ENCODE measurements at regions not wholly inside any gene's neighbourhood (a gene's known extent, or its start where the extent isn't known, plus 50 kb on each side); places are given as distances from the start of the nearest gene placed in this dataset.

DNA sequence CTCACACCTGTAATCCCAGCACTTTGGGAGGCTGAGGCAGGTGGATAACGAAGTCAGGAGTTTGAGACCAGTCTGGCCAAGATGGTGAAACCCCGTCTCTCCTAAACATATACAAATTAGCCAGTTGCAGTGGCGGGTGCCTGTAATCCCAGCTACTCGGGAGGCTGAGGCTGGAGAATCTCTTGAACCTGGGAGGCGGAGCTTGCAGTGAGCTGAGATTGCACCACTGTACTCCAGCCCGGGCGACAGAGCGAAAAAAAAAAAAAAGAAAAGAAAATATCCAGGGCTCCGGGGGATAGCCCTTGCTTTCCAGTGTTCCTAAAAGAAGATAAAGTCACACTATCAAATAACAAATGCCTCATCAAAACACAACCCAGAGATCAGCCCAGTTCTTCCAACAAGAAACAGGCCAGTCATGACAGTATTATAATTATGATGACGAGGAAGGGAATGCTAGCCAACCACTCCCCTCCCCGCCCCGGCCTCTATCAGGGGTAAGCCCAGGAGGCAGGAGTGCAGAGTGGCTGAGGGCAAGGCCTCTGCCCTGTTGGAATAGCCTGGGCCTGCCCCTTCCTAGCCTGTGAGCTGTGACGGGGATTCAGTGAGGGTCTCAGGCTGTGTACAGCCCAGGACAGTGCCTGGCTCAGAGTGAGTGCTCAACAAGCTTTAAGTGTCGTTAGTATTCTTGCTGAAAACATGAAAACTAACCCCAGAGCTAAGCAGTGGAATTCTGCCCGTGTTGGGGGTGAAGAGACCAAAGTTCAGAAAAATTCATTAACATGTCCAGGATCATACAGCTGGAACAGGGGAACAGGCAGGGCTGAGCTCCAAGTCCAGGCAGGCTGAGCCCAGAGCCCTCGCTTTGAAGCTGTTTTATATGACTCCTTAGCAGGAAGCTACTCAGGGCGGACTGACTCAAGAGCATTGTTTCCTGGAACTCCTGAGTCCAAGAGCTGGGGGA is 54.3 kb downstream of the FAM241B start:
- no peak for DNase-seq

DNA sequence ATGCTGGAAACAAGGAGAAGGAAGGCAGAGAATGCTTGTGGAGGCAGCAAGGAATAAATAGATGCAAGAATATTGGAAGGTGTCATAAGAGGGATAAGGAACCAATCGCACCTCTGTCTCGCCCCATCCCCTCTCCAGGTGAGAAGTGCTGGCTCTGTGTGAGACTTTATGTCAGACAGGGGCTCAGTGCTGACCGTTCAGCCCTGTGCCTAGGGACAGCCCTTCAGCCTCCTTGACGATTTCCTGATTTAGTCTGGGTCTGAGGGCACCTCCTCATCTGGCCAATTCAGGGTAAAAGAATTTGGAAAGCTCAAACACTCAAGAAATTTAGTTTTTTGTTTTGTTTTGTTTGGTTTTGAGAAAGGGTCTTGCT is 54.9 kb downstream of the FAM241B start:
- no peak for DNase-seq

DNA sequence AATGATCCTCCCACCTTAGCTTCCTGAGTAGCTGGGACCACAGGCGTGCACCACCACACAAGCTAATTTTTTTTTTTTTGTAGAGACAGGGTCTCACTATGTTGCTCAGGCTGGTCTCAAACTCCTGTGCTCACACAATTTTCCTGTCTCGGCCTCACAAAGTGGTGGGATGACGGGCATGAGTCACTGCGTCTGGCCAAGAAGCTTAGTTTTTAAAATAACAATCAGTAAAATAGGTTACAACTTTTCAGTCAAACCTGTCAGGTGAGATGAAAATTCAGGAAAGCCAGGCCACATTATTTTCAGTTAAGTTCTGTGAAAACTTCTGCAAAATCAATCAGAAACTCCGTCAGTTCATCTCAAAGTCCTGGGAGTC is 55.4 kb downstream of the FAM241B start:
- DNase-seq = no peak

DNA sequence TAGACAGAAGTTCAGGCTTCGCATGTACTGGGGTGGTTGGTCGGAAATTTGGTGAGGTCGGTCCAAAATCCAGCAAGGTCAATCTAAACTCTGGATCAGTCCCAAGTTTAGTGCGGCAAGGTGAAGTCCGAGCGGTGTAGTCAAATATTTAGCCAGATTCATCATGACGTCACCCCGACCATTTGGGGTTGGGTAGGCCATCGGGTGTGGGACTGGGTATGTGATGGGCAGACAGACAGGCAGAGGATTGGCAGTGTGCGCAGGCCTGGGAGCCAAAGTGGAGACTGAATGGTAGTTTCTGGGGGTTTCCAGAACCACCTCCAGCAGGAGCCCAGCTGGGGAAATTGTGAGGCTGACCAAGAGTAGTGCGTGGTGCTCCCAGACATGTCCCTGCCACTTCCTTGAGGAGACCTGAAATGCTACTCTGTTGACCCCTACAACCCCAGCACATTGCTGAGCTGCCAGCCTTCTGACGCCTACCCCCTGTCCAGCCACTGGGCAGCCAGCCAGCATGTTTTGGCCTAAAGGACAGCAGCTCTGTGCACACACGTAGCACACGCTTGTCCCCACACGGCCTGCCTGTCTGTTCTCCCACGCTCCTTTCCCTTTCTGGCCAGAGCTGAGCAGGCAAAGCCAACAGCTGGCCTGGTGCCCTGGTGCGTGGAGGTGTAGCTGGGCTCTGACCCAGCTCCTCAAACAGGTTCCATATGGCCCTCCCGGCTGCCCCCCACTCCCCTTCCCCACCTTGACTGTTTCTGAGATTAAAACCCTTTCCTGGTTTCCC is 55.9 kb downstream of the FAM241B start:
- DNase-seq = no peak

DNA sequence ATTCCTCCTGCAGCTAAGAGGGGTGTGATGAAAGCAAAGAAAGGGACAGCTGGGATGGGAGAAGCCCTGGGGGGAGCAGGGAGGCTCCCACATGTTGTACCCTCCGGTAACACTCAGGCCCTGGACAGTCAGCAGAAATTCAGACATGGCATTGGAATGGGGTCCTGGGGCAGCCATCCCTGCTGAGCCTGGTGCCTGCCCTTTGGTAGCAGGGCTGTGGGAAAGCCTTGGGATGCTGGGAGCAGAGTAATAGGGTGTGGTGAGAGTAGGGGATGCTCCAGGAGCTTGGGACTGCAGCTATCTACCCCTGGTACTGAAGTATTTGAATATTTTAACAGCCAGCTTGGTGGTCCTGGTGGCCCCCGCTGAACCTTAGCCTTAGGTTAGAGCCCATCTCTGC is 56.8 kb downstream of the FAM241B start:
- DNase-seq = no peak

DNA sequence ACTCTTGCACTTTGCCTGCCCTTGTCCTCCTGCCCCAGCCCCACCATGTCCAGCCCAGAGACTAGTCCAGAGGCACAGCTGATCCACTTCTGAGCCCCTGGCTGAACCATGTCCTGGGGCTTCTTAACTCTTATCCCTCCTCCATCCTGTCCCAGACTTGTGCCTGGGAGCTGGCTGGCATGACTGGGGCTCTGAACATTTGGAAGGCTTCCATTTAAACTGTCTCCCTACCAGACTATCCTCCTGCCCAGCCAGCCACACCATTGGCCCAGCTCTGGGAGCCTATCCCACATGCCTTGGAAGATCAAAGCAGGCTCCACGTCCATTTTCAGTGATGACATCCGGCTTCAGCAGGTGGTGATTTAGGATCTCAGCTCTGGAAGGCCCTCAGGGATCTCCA is 57.4 kb downstream of the FAM241B start:
- no peak for DNase-seq

DNA sequence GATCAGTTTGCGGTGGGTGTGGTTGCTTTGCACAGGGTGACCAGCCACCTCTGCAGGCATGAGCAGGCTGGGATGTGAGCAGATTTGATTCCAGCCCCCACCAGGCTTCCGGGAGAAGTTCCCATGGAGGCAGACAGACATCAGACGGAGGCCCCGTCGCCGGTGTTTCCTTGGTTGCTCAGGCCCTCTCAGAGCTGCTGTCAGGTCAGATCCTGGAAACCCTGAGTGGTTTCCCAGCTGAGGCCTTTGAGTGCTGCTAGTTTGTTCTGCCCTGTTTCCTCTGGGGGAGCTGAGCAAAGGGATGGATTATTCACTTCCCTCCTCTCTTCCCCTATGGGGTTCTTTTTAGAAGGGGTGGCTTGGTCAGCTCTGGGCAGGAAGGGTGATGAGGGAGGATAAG is 62.2 kb downstream of the FAM241B start:
- no peak for DNase-seq

DNA sequence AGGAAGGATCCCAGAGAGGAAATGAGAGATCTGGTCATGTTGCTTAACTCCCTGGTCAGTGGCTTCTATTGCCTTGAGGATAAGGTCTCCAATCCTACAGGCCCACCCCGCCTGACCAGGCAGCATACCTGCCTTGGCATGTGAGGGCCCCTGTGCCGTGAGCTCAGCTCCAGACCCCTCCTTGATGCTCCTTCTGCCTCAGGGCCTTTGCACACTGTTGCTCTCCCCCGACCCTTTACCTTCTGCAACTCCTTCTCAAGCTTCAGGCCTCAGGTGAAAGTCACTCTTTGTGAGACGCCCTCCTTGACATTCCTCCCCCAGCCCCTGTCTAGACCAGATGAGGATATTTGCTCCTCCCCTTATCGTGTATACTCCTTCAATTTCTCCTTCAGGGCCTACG is 62.8 kb downstream of the FAM241B start:
- DNase-seq = no peak

DNA sequence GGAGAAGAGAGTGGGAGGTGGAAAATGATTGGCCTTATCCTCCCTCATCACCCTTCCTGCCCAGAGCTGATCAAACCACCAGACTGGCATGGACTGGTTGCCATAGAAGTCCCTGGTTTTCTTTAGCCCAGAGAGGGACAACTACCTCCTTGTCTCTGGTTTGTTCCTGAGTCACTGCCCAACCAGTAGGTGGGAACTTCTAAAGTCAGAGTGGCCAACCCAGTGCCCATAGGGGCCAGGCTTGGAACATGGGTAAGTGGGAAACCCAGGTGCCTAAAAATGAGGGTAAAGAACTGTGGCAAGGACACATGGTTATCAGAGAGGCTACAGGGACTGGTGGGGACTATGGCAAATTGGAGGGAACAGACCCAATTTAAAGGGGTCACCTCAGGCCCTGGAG is 63.8 kb downstream of the FAM241B start:
- no peak for DNase-seq

DNA sequence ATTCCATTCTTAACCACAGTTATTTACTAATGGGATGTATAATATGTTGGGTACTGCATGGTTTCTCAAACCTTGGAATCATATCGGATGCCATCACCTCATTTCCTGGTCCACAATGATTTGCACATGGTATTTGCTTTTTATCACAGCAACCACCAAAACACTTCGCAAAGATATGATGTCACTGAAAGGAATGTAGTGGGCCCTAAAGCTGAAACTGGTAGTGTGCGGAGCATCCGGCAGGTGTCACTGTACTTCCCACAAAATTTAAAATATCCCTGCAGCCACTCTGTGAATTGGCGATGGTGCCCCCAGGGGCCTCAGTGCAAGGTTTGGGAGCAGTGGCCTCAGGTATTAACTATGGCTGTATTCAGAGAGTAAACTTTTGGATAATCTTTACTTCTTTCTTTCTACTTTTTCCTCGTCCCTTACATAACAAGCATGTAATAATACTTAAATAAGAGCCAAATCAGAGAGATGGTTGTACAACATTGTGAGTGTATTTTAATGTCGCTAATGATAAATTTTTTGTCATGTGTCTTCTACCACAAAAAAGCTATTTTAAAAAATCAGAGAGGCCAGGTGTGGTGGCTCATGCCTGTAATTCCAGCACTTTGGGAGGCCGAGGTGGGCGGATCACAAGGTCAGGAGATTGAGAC is 66.2 kb downstream of the FAM241B start:
- DNase-seq = peak; percentile 27

DNA sequence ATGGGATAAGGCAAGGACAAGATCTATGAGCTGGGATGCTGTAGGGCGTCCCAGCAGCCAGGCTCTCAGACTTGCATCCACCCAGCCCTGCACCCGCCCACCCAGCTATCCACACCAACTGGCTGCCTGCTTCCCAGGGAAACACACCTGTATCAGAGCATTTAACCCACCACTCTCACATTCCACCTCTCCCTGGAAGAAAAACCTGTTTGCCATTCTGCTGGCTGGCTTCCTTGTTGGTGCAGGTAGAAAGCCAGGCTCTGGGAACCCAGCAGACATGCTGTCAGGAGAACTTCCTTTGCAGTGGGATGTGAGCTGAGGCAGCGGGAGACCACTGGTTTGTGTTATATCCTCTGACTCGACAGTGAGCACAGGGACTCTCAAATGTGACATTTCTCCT is 67.0 kb downstream of the FAM241B start:
- no peak for DNase-seq

DNA sequence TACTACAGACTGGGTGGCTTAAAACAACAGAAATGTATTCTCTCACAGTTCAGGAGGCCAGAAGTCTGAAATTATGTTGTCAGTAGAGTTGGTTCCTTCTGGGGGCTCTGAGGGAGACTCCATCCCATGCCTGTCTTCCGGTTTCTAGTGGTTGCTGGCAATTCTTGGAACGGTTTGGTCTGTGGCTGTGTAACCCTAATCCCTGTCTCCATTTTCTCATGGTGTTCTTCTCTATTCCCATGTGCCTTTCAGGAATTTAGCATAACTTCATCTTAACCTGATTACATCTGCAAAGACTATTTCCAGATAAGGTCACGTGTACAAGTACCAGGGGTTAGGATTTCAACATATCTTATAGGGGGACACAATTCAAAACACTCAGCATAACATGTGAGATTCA is 73.2 kb downstream of the FAM241B start:
- no peak for DNase-seq

DNA sequence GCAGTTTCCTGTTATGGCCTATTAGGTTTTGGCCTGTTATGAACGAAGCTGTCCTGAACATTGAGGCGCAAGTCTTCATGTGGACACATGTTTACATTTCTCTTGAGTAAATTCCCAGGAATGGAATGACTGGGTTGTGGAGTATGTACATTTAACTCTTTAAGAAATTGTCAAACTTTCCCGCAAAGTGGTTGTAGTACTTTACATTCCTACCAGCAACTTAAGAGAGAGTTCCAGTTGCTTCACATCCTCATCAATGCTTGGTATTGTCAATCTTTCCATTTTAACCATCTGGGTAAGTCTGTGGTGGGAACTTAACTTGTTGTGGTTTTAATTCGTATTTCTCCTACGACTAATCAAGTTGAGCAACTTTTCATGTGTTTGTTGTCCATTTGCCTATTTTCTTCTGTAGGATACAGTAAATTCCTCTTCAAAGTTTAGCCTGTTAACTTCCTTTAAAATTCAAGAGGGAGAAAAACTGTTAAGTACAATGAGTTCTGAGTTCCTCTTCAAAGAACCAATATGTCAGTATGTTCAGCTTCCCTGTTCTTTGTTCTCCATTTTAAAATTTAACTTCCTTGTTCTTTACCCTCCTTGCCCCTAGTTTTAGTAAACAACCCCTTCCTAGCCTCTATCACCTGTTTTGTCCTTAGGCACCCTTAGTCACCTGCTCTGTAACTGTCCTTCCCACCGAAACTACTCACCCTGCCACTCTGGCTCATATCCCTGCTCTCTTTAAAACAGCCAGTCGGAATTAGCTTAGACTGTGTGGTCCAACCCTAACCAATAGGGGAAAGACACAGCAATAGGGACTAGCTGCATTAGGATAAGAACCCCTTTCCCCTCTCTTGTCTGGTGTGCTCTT is 74.0 kb downstream of the FAM241B start:
- peak; percentile 59 for DNase-seq

DNA sequence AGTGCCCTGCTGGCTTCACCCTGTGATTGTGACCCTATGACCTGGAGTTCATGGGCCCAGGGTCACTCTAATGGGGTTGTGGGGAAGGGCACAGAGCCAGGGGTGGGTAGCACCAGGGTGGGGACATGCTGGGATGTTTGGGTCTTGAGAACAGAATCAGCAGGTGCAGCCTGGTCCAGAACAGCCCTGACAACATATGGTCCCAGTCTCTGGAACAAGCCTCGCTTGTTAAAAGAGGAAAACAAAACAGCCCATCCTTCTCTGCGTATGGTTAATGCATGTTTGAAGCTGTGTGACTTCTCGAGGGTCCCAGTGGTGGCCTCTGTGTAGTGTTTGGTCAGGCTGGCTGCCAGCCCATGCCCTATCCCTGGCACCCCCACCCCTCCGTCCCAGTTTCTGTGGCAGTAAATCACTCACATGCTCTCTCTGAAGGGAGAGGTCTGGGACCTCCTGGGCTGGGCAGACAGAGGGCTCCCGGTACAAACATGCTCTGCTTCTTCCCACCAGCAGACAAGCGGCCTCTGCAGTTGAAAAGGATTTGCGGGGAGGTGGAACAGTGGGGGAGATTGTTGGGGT is 79.4 kb downstream of the FAM241B start:
- no peak for DNase-seq

DNA sequence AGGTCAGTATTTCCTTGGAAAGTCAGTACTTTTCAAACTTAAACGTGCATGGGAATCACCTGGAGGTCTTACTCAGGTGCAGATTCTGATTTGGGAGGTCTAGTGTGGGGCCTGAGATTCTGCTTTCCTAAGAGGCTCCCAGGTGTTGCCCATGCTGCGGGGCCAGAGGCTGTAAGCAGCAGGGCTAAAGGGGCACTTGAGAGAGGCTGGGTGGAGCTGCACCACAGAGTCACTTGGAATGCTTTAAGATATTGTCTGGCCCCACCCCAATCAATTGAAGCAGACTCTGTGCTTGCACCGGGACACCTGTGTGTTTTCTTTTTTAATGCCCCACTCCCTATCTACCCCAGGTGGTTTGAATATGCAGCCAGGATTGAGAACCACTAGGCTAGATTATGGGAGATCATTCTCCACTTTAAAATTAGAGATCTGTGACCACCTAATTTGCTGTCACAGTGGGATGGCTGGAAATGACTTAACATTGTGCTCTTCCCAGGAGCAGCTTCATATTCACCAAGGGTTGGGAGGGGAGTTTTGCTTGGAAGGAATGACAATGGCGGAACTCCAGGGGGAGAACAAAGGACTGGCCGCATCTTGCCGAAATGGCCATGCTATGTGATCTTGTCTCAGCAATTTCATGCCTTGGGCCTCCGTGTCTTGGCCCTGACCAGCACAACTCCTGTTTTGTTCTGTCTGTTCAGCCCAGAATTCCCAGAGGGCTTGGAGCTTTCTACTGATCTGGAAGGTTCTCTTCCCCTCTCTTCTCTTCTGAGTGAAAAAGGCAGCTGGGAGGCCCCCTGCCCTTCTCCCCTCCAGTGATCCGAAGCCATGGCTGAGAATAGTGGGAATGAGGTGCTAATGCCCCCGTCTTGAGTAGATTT is 80.2 kb downstream of the FAM241B start:
- no peak for DNase-seq

DNA sequence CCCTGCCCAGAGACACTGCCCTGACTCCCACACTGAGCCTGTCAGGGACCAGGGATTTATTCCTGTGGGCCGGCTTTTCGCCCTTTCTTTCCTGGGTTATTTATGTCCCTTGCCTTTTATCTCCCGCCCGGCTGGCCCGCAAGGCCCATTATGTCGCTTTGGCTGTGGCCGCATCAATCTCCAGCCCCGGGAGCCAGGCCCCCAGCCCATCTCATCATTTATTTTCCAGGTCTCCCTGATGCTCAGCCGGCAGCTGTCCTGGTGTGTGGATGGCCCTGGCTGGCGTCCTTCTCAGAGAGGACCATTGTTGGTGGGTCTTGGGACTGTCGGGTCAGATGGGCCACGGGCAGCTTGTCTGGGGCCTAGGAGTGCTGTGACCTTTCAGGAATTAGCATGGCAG is 82.3 kb downstream of the FAM241B start:
- DNase-seq = no peak

DNA sequence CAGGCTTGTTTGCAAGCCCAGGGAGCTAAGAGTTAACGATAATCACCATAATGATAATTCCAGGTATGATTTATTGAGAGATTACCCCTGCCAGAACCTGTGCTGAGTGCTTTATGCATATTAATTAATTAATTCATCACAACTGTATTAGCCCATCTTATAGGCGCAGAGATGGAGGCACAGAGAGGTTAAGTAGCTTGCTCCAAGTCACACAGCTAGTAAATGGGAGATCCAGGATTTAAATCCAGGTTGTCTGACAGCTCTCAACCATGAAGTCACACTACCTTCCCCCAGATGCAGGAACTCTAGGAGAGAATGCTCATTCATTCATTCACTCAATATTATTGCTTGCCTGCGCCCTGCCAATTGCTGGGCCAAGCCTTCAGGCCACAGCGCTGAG is 84.5 kb downstream of the FAM241B start:
- DNase-seq = no peak

DNA sequence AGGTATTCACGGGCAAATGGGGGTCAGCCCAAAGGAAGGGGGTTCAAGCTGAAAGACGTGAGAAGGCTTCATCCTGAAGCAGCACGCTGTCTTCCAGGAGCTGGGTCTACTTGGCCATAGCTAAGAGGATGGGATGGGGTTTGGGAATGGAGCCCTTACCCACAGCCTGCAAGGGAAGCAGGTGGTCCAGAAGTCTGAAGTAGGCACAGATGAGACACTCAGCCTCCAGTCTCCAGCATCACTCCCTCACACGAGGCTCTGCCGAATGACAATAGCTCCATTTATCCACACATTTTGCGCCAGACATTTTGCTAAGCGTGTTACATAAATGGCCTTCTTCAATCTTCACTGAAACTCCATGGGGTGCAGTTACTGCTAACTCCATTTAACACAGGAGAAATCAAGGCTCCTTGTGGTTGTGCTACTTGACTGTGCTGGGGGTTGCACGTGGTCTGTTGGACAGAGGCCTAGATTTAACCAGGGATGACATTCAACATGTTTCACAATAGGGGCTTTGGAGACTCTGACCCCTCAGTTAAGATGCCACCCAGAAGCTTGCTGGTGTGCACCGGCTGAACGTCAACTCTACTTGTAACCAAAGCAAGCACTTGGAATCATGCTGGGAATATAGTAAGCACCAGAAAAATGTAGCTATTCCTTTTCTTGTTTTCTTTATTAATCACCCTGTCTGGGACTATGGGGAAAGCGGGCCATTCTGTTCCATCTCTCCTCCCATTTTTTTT is 85.3 kb downstream of the FAM241B start:
- DNase-seq = no peak

DNA sequence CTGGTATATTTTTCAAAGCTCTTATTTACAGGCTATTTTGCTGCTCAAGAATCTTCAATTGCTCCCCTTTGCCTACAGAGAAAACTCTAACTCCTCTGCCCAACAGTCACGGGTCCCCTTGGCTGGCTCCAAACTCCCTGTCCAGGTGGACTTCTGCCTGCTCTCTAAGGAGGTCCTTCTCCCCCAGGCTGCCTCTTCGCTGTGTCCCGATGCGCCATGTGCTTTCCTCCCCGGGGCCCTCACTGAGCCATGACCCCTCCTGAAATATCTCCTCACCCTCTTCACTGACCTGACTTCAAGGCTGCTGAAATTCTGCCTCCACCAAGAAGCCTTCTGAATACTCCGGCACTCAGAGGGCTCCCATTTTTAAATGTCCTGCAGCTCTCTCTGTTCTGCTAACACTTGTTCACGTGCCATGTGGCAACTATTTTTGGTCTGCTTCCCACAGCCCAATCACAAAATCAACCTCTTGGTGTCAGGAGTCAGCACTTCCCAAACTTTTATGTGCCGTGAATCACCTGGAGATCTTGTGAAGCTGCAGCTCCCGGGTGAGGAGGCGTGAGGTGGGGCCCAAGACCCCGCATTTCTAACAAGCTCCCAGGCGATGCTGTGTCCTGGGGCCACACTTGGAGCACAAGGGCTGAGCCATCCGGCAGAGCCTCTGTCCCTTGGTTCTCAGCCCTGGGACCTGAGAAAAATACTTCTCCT is 85.7 kb upstream of the COL13A1 start:
- DNase-seq = no peak

All from suppressor macrophage treated with lipopolysaccharide for 4 hours (primary cell).